ENCODE measurements at regions not wholly inside any gene's neighbourhood (a gene's known extent, or its start where the extent isn't known, plus 50 kb on each side); places are given as distances from the start of the nearest gene placed in this dataset.
"Not testable (repeated sequence)": the region's sequence is repeated elsewhere in the genome, so short reads cannot be mapped to it uniquely, and the experiment has no call there.

DNA sequence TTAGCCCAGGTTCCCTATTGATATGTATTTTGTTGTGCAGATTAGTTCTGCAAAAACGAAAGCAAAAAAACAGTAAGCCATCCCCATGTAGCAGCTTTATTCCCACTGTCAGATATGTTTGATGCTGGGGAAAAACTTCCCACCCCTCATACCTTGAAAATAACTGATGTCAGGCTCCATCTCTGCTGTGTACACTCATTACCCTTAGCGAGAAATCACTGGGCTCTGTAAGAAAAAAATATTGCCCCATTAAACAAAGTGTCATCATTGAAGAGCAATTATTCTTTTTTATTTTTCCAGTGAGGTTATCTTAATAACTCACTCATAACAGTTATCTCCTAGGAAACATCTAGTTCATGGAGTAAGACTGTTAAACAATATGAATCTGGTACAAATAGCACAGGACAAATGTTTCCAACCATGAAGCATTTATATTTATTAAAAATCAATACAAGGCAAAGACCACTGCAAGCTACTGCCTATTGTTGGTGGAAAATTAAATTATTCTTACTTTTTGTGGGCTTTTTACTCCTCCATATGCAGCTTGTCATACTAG is 268.8 kb downstream of the LMBRD1 start:
- CTCF ChIA-PET = no interaction called here
- ATAC-seq (no peak), DNase-seq (ENCODE audit: low read depth, low spot score) (no peak)
- no peaks in the 10 kb centered on the region; the same call in 1 of the 2 replicates for H3K9me3 ChIP-seq (ENCODE audit: control insufficient read depth, insufficient read depth, low read depth, low read length)
- intact Hi-C loops (cut with micrococcal nuclease; ENCODE audit: unreplicated experiment) (no loop called here), in situ Hi-C loops (cut with HindIII; ENCODE audit: low pct_unique_long_range_greater_than_20kb, low sequenced_read_pairs) (no loop called here)
- no peak overlapping the region for H3K27ac ChIP-seq (ENCODE audit: low read length)
- H3K4me1 ChIP-seq (ENCODE audit: control insufficient read depth, insufficient read depth, low read length) = no peaks in the 10 kb centered on the region
- POLR2A ChIA-PET = no interaction called here
- BruUV-seq (replicated peaks) = no TSS peak
- no peak overlapping the region for H3K4me3 ChIP-seq (ENCODE audit: low read depth in 2 of 2, low read length in 2 of 2)
- H3K27me3 ChIP-seq (ENCODE audit: control insufficient read depth, insufficient read depth, low read length) = no peaks in the 10 kb centered on the region
- H3K36me3 ChIP-seq (ENCODE audit: control insufficient read depth, insufficient read depth, low read length) = no peaks in the 10 kb centered on the region
- TF ChIP-seq, protein P1, sequence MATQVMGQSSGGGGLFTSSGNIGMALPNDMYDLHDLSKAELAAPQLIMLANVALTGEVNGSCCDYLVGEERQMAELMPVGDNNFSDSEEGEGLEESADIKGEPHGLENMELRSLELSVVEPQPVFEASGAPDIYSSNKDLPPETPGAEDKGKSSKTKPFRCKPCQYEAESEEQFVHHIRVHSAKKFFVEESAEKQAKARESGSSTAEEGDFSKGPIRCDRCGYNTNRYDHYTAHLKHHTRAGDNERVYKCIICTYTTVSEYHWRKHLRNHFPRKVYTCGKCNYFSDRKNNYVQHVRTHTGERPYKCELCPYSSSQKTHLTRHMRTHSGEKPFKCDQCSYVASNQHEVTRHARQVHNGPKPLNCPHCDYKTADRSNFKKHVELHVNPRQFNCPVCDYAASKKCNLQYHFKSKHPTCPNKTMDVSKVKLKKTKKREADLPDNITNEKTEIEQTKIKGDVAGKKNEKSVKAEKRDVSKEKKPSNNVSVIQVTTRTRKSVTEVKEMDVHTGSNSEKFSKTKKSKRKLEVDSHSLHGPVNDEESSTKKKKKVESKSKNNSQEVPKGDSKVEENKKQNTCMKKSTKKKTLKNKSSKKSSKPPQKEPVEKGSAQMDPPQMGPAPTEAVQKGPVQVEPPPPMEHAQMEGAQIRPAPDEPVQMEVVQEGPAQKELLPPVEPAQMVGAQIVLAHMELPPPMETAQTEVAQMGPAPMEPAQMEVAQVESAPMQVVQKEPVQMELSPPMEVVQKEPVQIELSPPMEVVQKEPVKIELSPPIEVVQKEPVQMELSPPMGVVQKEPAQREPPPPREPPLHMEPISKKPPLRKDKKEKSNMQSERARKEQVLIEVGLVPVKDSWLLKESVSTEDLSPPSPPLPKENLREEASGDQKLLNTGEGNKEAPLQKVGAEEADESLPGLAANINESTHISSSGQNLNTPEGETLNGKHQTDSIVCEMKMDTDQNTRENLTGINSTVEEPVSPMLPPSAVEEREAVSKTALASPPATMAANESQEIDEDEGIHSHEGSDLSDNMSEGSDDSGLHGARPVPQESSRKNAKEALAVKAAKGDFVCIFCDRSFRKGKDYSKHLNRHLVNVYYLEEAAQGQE (IDR thresholded peaks at IDR 0.05; ENCODE audit: insufficient read depth in 1 of 2, low read depth in 2 of 2, low read length in 1 of 2) = no peak
- TF ChIP-seq POLR2AphosphoS5 (IDR thresholded peaks at IDR 0.05; ENCODE audit: low read depth, low read length) (no peak), SIN3A (IDR thresholded peaks at IDR 0.05; ENCODE audit: borderline replicate concordance, insufficient read depth, low read depth, low read length) (no peak)

DNA sequence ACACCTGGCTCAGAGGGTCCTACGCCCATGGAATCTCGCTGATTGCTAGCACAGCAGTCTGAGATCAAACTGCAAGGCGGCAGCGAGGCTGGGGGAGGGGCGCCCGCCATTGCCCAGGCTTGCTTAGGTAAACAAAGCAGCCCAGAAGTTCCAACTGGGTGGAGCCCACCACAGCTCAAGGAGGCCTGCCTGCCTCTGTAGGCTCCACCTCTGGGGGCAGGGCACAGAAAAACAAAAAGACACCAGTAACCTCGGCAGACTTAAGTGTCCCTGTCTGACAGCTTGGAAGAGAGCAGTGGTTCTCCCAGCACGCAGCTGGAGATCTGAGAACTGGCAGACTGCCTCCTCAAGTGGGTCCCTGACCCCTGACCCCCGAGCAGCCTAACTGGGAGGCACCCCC is 281.3 kb downstream of the LMBRD1 start:
- BruUV-seq (replicated peaks); H3K9me3 ChIP-seq (ENCODE audit: control insufficient read depth, insufficient read depth, low read depth, low read length); ATAC-seq; H3K27ac ChIP-seq (ENCODE audit: low read length); in situ Hi-C loops (cut with HindIII; ENCODE audit: low pct_unique_long_range_greater_than_20kb, low sequenced_read_pairs); DNase-seq (ENCODE audit: low read depth, low spot score); H3K4me1 ChIP-seq (ENCODE audit: control insufficient read depth, insufficient read depth, low read length); CTCF ChIA-PET; H3K27me3 ChIP-seq (ENCODE audit: control insufficient read depth, insufficient read depth, low read length); H3K36me3 ChIP-seq (ENCODE audit: control insufficient read depth, insufficient read depth, low read length); H3K4me3 ChIP-seq (ENCODE audit: low read depth in 2 of 2, low read length in 2 of 2); intact Hi-C loops (cut with micrococcal nuclease; ENCODE audit: unreplicated experiment); POLR2A ChIA-PET: not testable (repeated sequence)

DNA sequence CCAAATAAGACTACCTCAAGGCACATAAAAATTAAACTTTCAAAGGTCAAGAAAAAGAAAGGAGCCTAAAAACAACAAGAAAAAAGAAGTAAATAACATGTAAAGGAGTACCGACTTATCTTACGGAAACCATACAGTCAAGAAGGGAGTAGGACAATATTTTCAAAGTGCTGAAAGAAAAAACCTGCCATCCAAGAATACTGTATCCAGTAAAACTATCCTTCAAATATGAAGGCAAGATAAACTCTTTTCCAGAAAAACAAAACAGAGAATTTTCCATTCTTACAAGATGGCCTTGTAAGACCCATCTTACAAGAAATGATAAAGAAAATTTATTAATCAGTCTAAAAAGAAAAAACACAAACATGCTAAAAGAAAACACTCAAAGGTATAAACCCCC is 302.2 kb downstream of the LMBRD1 start:
- H3K4me3 ChIP-seq (ENCODE audit: low read depth in 2 of 2, low read length in 2 of 2) = no peak overlapping the region
- intact Hi-C loops (cut with micrococcal nuclease; ENCODE audit: unreplicated experiment) (no loop called here), in situ Hi-C loops (cut with HindIII; ENCODE audit: low pct_unique_long_range_greater_than_20kb, low sequenced_read_pairs) (no loop called here)
- no TSS peak for BruUV-seq (replicated peaks)
- ATAC-seq = no peak
- H3K36me3 ChIP-seq (ENCODE audit: control insufficient read depth, insufficient read depth, low read length) = no peaks in the 10 kb centered on the region
- no peaks in the 10 kb centered on the region for H3K4me1 ChIP-seq (ENCODE audit: control insufficient read depth, insufficient read depth, low read length)
- ChIA-PET POLR2A (no interaction called here), CTCF (no interaction called here)
- H3K27me3 ChIP-seq (ENCODE audit: control insufficient read depth, insufficient read depth, low read length) = no peaks in the 10 kb centered on the region
- DNase-seq (ENCODE audit: low read depth, low spot score) = no peak
- no peaks in the 10 kb centered on the region for H3K9me3 ChIP-seq (ENCODE audit: control insufficient read depth, insufficient read depth, low read depth, low read length)
- H3K27ac ChIP-seq (ENCODE audit: low read length) = no peak overlapping the region
- TF ChIP-seq TCF7L2 (IDR thresholded peaks at IDR 0.05; ENCODE audit: low read depth, low read length) = no peak
- TF ChIP-seq, protein P2, sequence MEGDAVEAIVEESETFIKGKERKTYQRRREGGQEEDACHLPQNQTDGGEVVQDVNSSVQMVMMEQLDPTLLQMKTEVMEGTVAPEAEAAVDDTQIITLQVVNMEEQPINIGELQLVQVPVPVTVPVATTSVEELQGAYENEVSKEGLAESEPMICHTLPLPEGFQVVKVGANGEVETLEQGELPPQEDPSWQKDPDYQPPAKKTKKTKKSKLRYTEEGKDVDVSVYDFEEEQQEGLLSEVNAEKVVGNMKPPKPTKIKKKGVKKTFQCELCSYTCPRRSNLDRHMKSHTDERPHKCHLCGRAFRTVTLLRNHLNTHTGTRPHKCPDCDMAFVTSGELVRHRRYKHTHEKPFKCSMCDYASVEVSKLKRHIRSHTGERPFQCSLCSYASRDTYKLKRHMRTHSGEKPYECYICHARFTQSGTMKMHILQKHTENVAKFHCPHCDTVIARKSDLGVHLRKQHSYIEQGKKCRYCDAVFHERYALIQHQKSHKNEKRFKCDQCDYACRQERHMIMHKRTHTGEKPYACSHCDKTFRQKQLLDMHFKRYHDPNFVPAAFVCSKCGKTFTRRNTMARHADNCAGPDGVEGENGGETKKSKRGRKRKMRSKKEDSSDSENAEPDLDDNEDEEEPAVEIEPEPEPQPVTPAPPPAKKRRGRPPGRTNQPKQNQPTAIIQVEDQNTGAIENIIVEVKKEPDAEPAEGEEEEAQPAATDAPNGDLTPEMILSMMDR (IDR thresholded peaks at IDR 0.05) = no peak
- TF ChIP-seq POLR2AphosphoS5 (IDR thresholded peaks at IDR 0.05; ENCODE audit: low read depth, low read length) = no peak
- TF ChIP-seq, protein P1 (IDR thresholded peaks at IDR 0.05; ENCODE audit: insufficient read depth in 1 of 2, low read depth in 2 of 2, low read length in 1 of 2) = no peak
- TF ChIP-seq SIN3A (IDR thresholded peaks at IDR 0.05; ENCODE audit: borderline replicate concordance, insufficient read depth, low read depth, low read length) = no peak
